Progenitor cell of endocrine pancreas (in vitro differentiated cells): ENCODE measurements at regions not wholly inside any gene's neighbourhood (a gene's known extent, or its start where the extent isn't known, plus 50 kb on each side); places are given as distances from the start of the nearest gene placed in this dataset.
A peak's percentile ranks its signal among the peaks of the same experiment; 100 is the strongest.

Experiments
- DNase-seq: peaks from one replicate; pipeline ENCODE4 v3.0.0; 2021; ENCODE audit warnings: low spot score; ENCODE audit not compliant: unreplicated experiment
- H3K27ac Mint-ChIP-seq: 2 replicates; pipeline ENCODE4 v1.8.0; 2021; ENCODE audit warnings: mild to moderate bottlenecking, moderate library complexity, mixed read lengths
- H3K27me3 Mint-ChIP-seq: 2 replicates; pipeline ENCODE4 v1.8.0; 2021; ENCODE audit warnings: mixed read lengths
- H3K36me3 Mint-ChIP-seq: 2 replicates; pipeline ENCODE4 v1.8.0; 2022; ENCODE audit warnings: mixed read lengths; ENCODE audit not compliant: insufficient read depth
- H3K4me1 Mint-ChIP-seq: 2 replicates; pipeline ENCODE4 v1.8.0; 2021; ENCODE audit warnings: low read depth, mixed read lengths
- H3K4me3 Mint-ChIP-seq: 2 replicates; pipeline ENCODE4 v1.8.0; 2021; ENCODE audit warnings: low read depth, mild to moderate bottlenecking, moderate library complexity, mixed read lengths
- H3K9me3 Mint-ChIP-seq: 2 replicates; pipeline ENCODE4 v1.8.0; 2021; ENCODE audit warnings: low read depth, mixed read lengths
- TF ChIP-seq, protein P1 (sequence below): fragments of 200-600 bp; sonication (generic); IDR thresholded peaks from one replicate; pipeline ENCODE4 v1.5.0; 2021; ENCODE audit warnings: antibody characterized with exemption, mild to moderate bottlenecking; ENCODE audit not compliant: unreplicated experiment

DNA sequence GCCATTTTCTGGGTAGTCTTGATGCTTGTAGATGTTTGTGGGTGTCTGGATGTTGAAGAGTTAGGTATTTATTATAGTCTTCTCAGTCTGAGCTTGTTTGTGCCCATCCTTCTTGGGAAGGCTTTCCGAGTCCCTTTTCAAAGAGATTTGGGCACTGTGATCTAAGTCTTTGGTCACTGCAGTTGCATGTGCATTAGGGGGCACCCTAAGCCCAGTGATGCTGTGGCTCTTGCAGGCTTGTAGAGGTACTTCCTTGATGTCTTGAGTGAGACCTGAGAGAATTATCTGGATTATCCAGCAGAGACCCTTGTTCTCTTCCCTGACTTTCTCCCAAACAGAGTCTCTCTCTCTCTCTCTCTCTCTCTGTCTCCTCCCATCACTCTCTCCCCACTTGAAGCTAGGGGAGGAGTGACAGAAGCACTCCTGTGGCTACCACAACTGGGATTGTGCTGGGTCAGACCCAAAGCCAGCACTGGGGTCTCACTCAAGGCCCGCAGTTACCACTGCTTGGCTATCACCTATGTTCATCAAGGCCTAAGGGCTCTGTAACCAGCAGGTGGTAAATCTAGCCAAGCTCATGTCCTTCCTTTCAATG, 68.5 kb downstream of the TMCO5A start:
- H3K4me3 Mint-ChIP-seq, result no peak overlapping the region
- H3K36me3 Mint-ChIP-seq, result peaks cover 6% of the 10 kb centered on the region
- peaks cover 8% of the 10 kb centered on the region for H3K27me3 Mint-ChIP-seq
- no peak overlapping the region for H3K27ac Mint-ChIP-seq
- H3K9me3 Mint-ChIP-seq, result peaks cover 15% of the 10 kb centered on the region
- DNase-seq, result no peak
- TF ChIP-seq, protein P1, sequence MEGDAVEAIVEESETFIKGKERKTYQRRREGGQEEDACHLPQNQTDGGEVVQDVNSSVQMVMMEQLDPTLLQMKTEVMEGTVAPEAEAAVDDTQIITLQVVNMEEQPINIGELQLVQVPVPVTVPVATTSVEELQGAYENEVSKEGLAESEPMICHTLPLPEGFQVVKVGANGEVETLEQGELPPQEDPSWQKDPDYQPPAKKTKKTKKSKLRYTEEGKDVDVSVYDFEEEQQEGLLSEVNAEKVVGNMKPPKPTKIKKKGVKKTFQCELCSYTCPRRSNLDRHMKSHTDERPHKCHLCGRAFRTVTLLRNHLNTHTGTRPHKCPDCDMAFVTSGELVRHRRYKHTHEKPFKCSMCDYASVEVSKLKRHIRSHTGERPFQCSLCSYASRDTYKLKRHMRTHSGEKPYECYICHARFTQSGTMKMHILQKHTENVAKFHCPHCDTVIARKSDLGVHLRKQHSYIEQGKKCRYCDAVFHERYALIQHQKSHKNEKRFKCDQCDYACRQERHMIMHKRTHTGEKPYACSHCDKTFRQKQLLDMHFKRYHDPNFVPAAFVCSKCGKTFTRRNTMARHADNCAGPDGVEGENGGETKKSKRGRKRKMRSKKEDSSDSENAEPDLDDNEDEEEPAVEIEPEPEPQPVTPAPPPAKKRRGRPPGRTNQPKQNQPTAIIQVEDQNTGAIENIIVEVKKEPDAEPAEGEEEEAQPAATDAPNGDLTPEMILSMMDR, result peak; percentile 75
- peaks cover 12% of the 10 kb centered on the region for H3K4me1 Mint-ChIP-seq

DNA sequence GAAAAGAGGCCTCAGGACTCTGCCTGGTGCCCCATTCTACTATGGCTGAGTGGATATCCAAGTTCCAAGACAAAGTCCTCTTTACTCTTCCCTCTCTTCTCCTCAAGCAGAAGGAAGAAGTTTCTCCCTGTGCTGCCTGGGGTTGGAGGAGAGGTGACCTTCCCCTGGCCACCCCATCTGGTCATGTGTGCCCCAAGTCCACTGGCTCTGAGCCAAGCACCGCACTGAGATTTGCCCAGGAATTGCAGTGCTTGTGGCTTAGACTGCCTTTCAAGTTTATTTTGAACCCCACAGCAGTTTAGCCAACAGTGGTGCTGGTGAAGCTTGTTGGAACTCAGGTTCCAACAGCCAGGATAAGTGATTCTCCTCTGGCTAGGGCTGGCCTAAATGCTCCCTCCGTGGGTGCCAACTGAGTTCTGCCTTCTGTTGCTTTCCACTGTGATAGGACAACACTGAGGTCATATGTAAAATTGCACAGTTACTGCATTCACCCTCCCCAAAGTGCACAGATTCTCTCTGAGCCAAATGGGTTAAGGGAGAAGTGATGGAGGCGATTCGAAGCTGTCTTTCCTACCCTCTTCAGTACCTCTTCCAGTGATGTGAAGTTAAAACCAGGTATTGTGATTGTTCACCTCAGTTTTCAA, 69.9 kb downstream of the TMCO5A start:
- peaks cover 12% of the 10 kb centered on the region for H3K4me1 Mint-ChIP-seq
- TF ChIP-seq, protein P1, result no peak
- no peak overlapping the region for H3K27ac Mint-ChIP-seq
- peaks cover 11% of the 10 kb centered on the region for H3K9me3 Mint-ChIP-seq
- no peak for DNase-seq
- H3K36me3 Mint-ChIP-seq, result peaks cover 3% of the 10 kb centered on the region
- no peak overlapping the region for H3K4me3 Mint-ChIP-seq
- peaks cover 8% of the 10 kb centered on the region for H3K27me3 Mint-ChIP-seq

DNA sequence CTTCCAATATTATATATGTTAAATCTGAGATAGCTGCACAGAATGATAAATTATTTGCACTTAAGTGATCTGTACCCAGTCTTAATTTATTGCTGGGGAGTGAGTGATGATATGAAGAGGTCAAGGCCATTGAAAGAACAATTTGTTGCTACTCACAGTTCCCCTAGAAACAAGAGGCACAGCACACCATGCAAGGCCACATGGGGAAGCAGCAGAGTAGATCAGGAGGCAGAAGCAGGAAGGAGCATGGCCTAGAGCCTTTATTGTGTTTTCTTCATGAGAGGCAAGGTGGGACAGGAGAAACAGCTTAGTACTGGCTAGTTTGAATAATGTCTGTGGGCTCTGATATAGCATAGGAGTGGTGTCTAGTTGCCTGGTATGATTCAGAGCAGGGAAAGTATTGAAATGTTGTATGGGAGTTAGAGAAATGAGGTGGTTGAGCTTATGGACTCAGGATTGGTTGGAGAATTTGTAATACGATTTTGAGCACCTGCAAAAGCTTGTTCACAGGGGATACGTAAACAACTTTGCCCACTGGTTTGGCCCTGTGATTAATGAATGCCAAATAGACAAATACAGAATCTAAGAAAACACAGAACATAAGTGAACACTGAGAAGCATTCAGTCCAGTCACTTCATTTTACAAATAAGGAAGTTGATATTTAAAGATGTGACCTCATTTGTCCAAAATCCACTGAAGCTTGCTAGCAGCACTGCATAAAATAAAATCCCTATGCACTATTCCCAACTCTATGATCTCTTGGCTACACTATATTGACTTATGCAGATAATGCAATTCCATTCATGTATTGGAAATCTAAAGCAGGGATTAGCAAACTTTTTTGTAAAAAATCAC, 71.7 kb downstream of the TMCO5A start:
- peak overlapping the region; percentile 60 for H3K27ac Mint-ChIP-seq
- TF ChIP-seq, protein P1, result no peak
- H3K36me3 Mint-ChIP-seq, result no peaks in the 10 kb centered on the region
- H3K27me3 Mint-ChIP-seq, result peaks cover 8% of the 10 kb centered on the region
- no peak overlapping the region for H3K4me3 Mint-ChIP-seq
- peaks cover 16% of the 10 kb centered on the region for H3K4me1 Mint-ChIP-seq
- no peaks in the 10 kb centered on the region for H3K9me3 Mint-ChIP-seq
- DNase-seq, result no peak

DNA sequence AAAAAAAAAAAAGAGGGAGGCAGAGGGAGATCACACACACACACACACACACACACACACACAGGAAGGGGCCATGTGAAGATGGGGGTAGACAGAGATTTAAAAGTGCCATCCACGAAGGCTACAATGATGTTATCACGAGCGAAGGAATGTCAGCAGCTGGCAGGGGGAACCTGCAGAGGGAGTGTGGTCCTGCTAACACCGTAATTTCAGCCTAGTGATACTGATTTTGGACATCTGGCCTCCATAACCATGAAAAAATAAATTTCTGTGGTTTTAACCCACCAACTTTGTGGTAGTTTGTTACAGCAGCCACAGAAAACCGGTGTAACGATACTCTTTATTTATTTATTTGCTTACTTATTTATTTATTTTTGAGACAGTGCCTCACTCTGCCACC, 76.0 kb downstream of the TMCO5A start:
- Mint-ChIP-seq H3K27ac (no peak overlapping the region), H3K36me3 (no peaks in the 10 kb centered on the region), H3K27me3 (no peaks in the 10 kb centered on the region), H3K4me3 (no peak overlapping the region), H3K4me1 (peaks cover 23% of the 10 kb centered on the region), H3K9me3 (no peaks in the 10 kb centered on the region)
- DNase-seq, result no peak
- TF ChIP-seq, protein P1, result no peak

DNA sequence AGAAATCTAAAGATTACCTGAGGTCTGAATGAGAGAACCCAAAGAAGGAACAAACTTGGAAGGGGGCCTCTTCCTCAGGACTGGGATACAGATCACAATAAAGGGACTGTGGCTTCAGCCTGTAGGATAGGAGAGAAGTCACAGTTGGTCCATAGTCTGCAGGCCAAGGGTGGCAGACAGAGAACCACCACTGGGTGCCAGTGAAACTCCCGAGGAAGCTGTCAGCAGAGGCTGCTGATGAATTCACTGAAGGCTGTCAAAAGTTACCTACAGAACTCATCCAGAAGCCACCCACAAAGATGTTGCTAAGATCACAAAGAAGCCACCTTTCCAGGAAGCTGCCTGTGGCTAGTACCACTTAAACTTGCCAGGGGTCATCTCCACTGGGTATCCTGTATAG, 78.5 kb downstream of the TMCO5A start:
- no peaks in the 10 kb centered on the region for H3K36me3 Mint-ChIP-seq
- no peak overlapping the region for H3K4me3 Mint-ChIP-seq
- TF ChIP-seq, protein P1, result no peak
- H3K27ac Mint-ChIP-seq, result no peak overlapping the region
- H3K4me1 Mint-ChIP-seq, result peaks cover 11% of the 10 kb centered on the region
- DNase-seq, result no peak
- no peaks in the 10 kb centered on the region for H3K27me3 Mint-ChIP-seq
- H3K9me3 Mint-ChIP-seq, result peaks cover 3% of the 10 kb centered on the region
